ENCODE measurements at regions not wholly inside any gene's neighbourhood (a gene's known extent, or its start where the extent isn't known, plus 50 kb on each side); places are given as distances from the start of the nearest gene placed in this dataset.

GRCh38 chr5:106454050-106454449, 1216.7 kb downstream of the EFNA5 start:
- H4K91ac ChIP-seq (ENCODE audit: insufficient read depth, low read depth, low read length): no peak overlapping the region
- H3K9me3 ChIP-seq (ENCODE audit: control insufficient read depth, insufficient read depth, low read length): no peaks in the 10 kb centered on the region
- BruUV-seq (replicated peaks): no TSS peak
- no peak overlapping the region for H2BK20ac ChIP-seq (ENCODE audit: low read depth, low read length)
- H4K5ac ChIP-seq (ENCODE audit: low read depth, low read length): no peak overlapping the region
- in situ Hi-C loops (cut with MboI; ENCODE audit: low sequenced_read_pairs) (no loop called here), dilution Hi-C loops (cut with HindIII; ENCODE audit: low sequenced_read_pairs, unreplicated experiment) (no loop called here), intact Hi-C loops (cut with micrococcal nuclease) (no loop called here)
- no peak for DNase-seq
- H3K23ac ChIP-seq (ENCODE audit: low read depth, low read length): no peak overlapping the region
- CTCF ChIA-PET: interaction anchor here (0.5 to 1.2 kb wide), 3 partner anchors 18 to 146 kb away, joined by 3 read pairs; no protein-coding TSS in a partner anchor
- H4K8ac ChIP-seq (ENCODE audit: low read depth in 2 of 2, low read length in 2 of 2): no peak overlapping the region
- H3K4me3 ChIP-seq (ENCODE audit: insufficient read depth, low read depth, low read length): no peak overlapping the region
- no peak overlapping the region for H3K14ac ChIP-seq (replicated peaks; ENCODE audit: low read depth, low read length)
- no peak for TF ChIP-seq NFE2L2 (IDR thresholded peaks at IDR 0.05; ENCODE audit: low read depth, low read length)
- TF ChIP-seq MAZ (IDR thresholded peaks at IDR 0.05; ENCODE audit: borderline replicate concordance, low read depth, low read length): no peak
- TF ChIP-seq RFX5 (IDR thresholded peaks at IDR 0.05; ENCODE audit: low read depth, low read length): no peak
- no peak for TF ChIP-seq POLR2A (IDR thresholded peaks at IDR 0.05; ENCODE audit: low read depth, low read length)
- no peak for TF ChIP-seq BHLHE40 (IDR thresholded peaks at IDR 0.05; ENCODE audit: low read depth, low read length)
- no peak for TF ChIP-seq SMC3 (IDR thresholded peaks at IDR 0.05; ENCODE audit: low read depth, low read length)
- no peak overlapping the region for H3K4me2 ChIP-seq (ENCODE audit: low read depth, low read length)
- no peak overlapping the region for H2AK9ac ChIP-seq (replicated peaks; ENCODE audit: low read depth, low read length, poor library complexity)
- no peaks in the 10 kb centered on the region for H3K79me1 ChIP-seq (ENCODE audit: low read depth in 1 of 2, low read length in 2 of 2)
- H2BK15ac ChIP-seq (ENCODE audit: low read depth, low read length): no peak overlapping the region
- no peaks in the 10 kb centered on the region for H3K27me3 ChIP-seq (ENCODE audit: control insufficient read depth, insufficient read depth, low read length)
- no peak overlapping the region for H2BK5ac ChIP-seq (ENCODE audit: low read depth, low read length, poor library complexity, severe bottlenecking)
- H4K20me1 ChIP-seq (ENCODE audit: insufficient read depth, low read length): no peaks in the 10 kb centered on the region
- no peak overlapping the region for H2AFZ ChIP-seq (replicated peaks; ENCODE audit: low read length, poor library complexity)
- no peak overlapping the region for H3K18ac ChIP-seq (ENCODE audit: low read depth, low read length)
- no peaks in the 10 kb centered on the region for H3K36me3 ChIP-seq (ENCODE audit: control insufficient read depth, insufficient read depth, low read length)
- H2BK120ac ChIP-seq (ENCODE audit: low read depth, low read length): no peak overlapping the region
- POLR2A ChIA-PET (ENCODE audit: unreplicated experiment): no interaction called here
- no peaks in the 10 kb centered on the region for H3K9me1 ChIP-seq (ENCODE audit: insufficient read depth, low read length)
- H2AK5ac ChIP-seq (ENCODE audit: low read depth, low read length): no peak overlapping the region
- H3K4ac ChIP-seq (ENCODE audit: low read depth, low read length): no peak overlapping the region
- H3K56ac ChIP-seq (ENCODE audit: extremely low read depth, insufficient read depth, low read length): no peak overlapping the region
- H3K4me1 ChIP-seq (ENCODE audit: control insufficient read depth, insufficient read depth, low read length): no peaks in the 10 kb centered on the region
- ATAC-seq (ENCODE audit: low read depth): no peak
- no peak overlapping the region for H3K27ac ChIP-seq (ENCODE audit: insufficient read depth, low read length)
- WGBS, 2 experiments (ENCODE audit: extremely low coverage in 2 of 2, insufficient read length in 1 of 2): no CpG with 5 or more reads among the region's 1 CpG
- no peak overlapping the region for H3K9ac ChIP-seq (ENCODE audit: low read depth, low read length)

Data from IMR-90 (cell line).